ENCODE measurements at regions not wholly inside any gene's neighbourhood (a gene's known extent, or its start where the extent isn't known, plus 50 kb on each side); places are given as distances from the start of the nearest gene placed in this dataset.

DNA sequence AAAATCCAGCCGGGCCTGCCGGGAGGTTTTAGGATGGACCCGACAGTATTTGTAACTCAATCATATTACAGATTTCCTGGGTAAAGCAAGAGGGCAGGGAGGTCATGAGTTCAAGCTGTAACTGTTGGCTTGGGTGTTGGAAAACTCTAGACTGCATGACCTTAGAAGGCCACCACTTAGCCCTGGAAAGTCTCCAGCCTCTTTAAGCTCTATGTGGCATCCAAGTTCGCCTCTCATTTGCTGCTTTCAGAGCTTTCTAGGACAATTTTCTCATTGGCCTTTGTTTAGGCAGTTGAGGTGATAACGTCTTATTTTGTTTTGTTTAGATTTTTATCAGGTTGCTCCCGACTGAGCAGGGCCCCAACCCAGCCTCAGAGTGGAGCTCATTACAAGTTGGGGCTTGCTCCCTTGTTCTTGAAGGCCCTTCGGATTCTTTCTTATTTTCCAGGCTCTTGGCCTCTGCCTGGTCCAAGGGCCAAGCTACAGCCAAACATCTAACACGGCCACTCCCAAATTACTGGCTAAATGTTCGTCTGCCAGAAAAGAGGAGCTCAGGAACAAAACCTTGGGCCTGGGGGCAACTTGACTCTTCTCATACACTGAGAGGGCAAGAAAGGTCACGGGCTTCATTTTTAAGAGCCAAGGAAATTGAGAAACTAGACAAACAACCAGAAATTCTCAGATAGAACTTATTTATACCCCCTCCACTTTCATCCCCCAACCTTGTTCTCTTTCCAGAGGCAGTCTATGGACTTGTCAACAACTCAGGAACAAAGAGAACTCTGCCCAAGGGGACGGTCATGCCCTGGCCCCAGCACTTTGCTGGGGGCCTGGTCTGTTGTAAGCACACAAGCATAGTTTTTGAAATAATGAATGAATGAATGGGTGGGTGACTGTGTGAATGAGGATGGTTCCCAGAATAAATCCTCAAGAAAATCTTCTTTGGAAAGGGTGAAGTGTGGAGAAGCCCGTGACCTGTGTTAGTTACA is 526.9 kb downstream of the BNC2 start:
- no peak for DNase-seq (ENCODE audit: low spot score)

DNA sequence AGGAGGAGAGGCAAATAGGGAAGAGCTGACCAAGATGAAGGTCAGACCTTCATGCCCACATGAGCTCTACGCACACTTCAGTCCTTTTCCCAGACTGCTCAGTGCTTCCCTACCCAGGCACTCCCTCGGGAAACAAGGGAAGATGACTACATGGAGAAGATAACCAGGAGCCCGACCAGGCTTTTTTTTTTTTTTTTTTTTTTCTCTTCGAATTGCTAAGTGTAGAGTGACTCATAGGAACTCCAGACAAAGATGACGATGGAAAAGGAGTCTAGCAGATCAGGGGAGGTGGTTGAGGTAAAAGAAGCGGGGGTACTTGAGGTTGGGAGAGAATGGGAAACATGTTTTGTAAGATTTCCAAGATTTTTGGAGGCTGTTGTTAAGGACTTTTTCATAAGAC is 526.1 kb downstream of the BNC2 start:
- no peak for DNase-seq (ENCODE audit: low spot score)

DNA sequence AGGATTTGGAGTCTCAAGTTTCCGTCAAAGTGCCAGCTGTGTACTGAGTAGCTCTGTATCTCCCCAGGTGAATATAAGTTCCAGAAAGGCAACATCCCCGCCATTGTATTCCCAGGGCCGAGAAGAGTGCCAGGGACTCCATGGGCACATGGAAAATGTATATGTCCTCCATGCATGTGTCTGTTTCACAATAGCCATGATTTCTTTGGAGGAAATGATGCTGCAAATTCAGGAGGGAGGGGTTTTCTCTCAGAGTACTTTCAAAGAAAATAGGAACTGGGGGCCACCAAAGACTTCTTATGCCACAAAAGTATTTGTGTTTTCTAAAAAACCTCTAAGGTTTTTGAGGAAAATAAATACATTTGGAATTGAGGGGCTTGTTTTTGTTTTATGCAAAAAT is 524.6 kb downstream of the BNC2 start:
- DNase-seq (ENCODE audit: low spot score), result no peak

DNA sequence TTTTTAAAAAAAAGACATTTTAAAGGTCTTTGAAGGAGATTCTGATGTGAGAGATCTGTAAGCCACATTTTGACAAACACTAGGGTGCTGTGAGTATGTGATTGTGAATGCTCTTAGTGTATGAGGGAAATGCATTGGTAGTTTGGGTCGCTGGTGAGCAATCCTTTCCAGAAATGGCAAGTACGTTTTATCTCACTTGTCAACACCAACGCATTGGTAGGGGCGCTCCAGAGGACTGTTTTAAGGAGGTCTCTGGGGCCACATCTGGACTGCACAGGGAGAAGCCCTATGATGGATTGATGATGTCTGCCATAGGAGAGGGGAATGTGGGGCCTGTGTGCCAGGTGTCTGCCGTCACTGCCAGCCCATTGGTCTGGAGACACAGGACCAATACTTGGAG is 522.6 kb downstream of the BNC2 start:
- DNase-seq (ENCODE audit: low spot score), result no peak

DNA sequence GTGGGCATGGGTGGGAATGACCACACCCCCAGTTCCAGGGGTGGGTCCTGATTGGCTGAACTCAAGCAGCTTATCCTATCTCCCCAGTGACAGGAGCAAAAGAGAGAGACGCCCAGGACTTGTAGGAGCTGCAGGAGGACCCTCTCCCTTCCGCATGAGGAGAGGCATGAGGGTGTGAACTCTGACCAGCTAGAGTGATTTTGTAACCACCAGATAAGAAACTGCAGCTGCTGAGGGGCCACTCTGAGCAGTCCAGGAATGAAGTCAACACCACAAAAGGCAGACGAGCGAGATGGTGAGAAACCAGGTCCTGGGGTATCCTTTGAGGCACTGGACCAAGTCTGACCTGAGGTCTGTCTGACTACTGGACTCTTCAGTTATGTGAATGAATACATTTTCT is 521.9 kb downstream of the BNC2 start:
- DNase-seq (ENCODE audit: low spot score), result no peak

DNA sequence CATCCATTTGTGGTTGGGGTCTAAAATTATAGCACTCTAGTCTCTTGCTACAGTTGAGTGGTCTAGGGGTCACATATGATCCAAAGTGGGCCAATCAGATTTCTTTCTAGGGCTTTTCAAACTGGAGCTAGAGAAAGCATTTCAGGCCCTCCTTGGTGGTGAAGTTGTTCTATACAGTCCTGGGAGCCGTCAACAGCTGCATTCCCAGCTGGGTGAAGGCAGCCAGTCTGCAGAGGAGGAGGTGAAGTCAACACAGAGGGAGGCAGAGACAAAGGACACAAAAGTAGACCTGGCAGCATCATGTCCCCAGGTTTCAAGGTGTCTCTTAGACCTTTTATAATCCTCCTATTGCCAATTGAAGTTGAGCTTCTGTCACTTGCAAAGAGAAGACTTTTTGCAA is 518.2 kb downstream of the BNC2 start:
- DNase-seq (ENCODE audit: low spot score), result no peak

DNA sequence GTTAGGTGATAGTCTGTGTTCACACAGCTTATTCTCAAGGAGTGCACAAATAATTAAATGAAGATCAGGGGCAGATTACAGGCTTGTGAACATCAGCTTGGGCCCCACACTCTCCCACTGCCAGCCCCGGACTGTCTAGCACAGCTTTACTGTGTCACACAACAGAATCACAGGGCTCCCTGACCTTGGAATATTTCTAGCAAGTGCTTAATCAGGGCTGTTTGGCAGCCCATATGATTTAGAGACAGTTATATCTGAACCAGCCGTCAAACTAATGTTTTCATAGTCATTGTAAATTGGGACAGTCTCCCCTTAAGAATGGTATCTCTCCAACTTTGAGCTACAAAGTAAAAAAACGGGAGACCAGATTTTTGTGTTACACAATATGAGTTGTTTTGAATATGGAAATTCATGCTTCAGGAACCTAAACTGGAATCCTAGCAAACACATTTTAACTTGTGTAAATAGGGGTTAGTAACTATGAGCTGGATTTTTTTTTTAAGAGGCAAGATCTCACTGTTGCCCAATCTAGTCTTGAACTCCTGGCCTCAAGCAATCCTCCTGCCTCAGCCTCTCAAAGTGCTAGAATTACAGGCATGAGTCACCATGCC is 517.6 kb downstream of the BNC2 start:
- no peak for DNase-seq (ENCODE audit: low spot score)

GRCh38 chr9:16356196-16356765 is 514.2 kb downstream of the BNC2 start:
- DNase-seq (ENCODE audit: low spot score), result no peak

DNA sequence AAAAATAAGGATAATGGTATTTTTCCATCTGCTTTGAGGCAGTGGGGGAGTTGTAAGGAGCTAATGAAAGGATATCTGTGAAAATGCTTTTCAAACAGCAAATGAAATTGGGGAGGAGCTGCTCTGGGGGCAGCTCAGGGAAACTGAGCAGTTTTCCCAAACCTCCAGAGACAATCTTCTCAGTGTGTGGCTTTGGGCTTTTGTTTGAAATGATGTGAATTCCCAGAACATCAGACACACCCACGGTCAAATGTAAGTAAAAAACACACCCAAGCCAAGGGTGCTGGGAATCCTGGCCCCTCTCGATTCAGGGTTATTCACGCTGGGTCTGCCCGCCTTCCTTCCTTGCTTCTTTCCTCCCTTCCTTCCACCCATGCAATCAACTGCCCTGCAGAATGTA is 512.6 kb downstream of the BNC2 start:
- no peak for DNase-seq (ENCODE audit: low spot score)

DNA sequence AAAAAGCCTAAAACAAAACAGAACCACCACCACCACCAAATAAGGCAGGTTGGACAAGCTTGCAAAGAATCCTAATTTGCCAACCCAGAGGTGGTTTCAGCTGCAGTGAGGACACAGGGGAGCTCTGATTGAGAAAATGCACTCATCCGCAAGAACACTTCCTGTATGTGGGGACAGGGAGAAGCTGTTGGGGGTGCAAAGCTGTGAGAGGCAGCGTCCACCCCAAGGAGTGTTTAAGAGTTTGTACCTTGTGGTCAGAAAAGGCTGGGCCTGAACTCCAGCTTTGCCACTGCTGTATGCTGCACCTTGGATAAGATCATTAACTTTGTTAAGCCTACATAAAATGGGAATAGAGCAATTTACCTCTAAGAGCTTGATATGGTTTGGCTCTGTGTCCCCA is 511.7 kb downstream of the BNC2 start:
- DNase-seq (ENCODE audit: low spot score), result no peak
